ENCODE measurements at regions not wholly inside any gene's neighbourhood (a gene's known extent, or its start where the extent isn't known, plus 50 kb on each side); places are given as distances from the start of the nearest gene placed in this dataset.

DNA sequence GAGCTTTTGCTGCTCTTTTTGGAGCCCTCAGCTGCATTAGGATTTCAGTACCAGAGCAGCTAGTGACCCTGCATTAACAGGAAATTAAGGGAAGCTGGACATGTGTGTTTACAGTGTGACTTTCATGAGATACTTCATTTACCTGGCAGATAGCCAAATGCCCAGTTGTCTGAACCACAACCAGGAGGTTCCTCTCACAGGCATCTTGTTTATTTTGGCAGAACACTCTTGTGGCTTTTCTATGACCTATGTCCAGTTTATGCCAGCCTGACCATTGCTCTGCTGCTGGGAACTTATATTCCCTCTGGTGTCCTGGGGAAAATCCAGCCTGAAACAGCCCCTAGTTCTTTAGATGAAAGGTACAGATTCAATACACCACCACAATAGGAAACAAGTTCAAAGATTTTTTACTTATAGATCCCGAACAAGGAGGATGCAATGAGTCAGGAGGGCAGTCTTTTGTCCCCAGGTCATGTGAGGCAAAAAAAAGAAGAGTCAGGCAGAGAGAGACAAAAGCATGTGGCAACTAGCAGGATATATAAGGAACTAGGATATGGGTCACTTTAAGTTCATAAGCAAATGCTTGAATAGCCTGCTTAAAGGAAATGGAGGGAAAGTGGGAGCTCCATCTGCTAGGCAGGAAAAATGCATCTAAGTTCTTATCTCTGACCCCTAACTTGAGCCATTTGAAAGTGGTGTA, 379.3 kb downstream of the INSC start:
- Mint-ChIP-seq H3K36me3 (no peaks in the 10 kb centered on the region), H3K27ac (no peak overlapping the region), H3K4me3 (no peak overlapping the region), H3K27me3 (ENCODE audit: low read depth) (peaks cover 11% of the 10 kb centered on the region), H3K4me1 (peaks cover 10% of the 10 kb centered on the region), H3K9me3 (no peaks in the 10 kb centered on the region)
- TF ChIP-seq, protein P1, sequence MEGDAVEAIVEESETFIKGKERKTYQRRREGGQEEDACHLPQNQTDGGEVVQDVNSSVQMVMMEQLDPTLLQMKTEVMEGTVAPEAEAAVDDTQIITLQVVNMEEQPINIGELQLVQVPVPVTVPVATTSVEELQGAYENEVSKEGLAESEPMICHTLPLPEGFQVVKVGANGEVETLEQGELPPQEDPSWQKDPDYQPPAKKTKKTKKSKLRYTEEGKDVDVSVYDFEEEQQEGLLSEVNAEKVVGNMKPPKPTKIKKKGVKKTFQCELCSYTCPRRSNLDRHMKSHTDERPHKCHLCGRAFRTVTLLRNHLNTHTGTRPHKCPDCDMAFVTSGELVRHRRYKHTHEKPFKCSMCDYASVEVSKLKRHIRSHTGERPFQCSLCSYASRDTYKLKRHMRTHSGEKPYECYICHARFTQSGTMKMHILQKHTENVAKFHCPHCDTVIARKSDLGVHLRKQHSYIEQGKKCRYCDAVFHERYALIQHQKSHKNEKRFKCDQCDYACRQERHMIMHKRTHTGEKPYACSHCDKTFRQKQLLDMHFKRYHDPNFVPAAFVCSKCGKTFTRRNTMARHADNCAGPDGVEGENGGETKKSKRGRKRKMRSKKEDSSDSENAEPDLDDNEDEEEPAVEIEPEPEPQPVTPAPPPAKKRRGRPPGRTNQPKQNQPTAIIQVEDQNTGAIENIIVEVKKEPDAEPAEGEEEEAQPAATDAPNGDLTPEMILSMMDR (IDR thresholded peaks at IDR 0.05; ENCODE audit: unreplicated experiment), result no peak
- no peak for DNase-seq (ENCODE audit: low spot score in 2 of 2, unreplicated experiment in 2 of 2)

DNA sequence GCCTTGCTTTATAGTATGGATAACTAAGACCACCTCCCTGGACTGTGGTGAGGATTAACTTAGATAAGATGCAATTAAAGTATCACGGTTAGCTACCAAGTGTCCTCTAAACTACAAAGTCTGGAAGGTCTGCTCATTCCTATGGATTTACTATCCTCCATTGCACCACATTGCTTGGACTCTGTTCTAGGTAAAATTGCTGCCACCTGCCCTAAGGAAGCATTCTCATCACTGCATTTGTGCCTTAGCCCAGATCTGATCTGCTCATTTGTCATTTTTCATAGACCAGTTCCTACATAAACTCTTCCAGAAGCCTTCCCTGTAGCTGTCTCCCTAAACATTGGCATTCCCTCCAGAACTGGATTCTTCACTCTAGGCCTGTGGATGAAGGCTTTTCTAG, 380.0 kb downstream of the INSC start:
- Mint-ChIP-seq H3K4me1 (peaks cover 10% of the 10 kb centered on the region), H3K27me3 (ENCODE audit: low read depth) (peaks cover 6% of the 10 kb centered on the region), H3K9me3 (no peaks in the 10 kb centered on the region), H3K36me3 (no peaks in the 10 kb centered on the region), H3K27ac (no peak overlapping the region), H3K4me3 (no peak overlapping the region)
- TF ChIP-seq, protein P1 (IDR thresholded peaks at IDR 0.05; ENCODE audit: unreplicated experiment), result no peak
- DNase-seq (ENCODE audit: low spot score in 2 of 2, unreplicated experiment in 2 of 2), result no peak

DNA sequence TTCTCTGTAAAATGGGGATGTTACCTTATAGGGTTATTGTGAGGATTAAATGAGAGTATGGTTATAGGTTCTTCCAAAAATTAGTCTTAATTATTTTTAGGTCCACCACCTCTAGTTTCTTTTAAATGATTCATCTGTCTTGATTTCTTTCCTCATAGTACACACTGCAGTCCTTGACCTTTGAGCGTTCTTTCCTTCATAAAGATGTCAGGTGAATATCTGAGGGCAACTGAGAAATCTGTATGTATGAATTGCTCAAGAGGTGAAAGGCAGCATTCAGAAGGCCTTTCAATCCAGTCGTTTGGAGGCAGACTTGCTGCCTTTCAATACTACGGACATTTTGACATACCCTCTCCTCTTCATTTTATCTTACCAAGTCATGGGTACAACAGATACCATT, 380.7 kb downstream of the INSC start:
- Mint-ChIP-seq H3K27me3 (ENCODE audit: low read depth) (peaks cover 5% of the 10 kb centered on the region), H3K4me1 (peaks cover 10% of the 10 kb centered on the region), H3K27ac (no peak overlapping the region), H3K9me3 (no peaks in the 10 kb centered on the region), H3K36me3 (no peaks in the 10 kb centered on the region), H3K4me3 (no peak overlapping the region)
- TF ChIP-seq, protein P1 (IDR thresholded peaks at IDR 0.05; ENCODE audit: unreplicated experiment), result no peak
- no peak for DNase-seq (ENCODE audit: low spot score in 2 of 2, unreplicated experiment in 2 of 2)

DNA sequence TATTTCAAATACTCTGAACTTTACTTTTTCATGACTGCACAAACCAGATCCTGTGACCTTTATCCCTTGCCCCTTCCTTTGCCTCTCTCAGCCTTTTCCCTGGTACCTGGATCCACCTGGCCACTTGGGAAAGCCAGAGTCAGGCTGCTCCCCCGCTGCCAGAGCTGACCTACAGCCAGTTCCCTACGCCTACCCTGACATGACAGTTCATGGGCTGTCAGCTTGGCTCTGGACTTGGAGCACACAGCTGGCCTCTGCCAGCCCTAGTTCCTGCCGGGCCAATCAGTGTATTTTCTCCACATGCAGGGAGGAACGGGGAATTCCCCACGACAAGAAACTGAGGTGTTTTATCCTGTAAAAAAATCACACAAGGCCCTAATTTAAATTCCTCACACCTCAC, 382.6 kb downstream of the INSC start:
- H3K9me3 Mint-ChIP-seq, result no peaks in the 10 kb centered on the region
- TF ChIP-seq, protein P1 (IDR thresholded peaks at IDR 0.05; ENCODE audit: unreplicated experiment), result no peak
- DNase-seq (ENCODE audit: low spot score in 2 of 2, unreplicated experiment in 2 of 2), result no peak
- H3K4me3 Mint-ChIP-seq, result no peak overlapping the region
- no peaks in the 10 kb centered on the region for H3K36me3 Mint-ChIP-seq
- no peak overlapping the region for H3K27ac Mint-ChIP-seq
- peaks cover 22% of the 10 kb centered on the region for H3K4me1 Mint-ChIP-seq
- no peaks in the 10 kb centered on the region for H3K27me3 Mint-ChIP-seq (ENCODE audit: low read depth)

DNA sequence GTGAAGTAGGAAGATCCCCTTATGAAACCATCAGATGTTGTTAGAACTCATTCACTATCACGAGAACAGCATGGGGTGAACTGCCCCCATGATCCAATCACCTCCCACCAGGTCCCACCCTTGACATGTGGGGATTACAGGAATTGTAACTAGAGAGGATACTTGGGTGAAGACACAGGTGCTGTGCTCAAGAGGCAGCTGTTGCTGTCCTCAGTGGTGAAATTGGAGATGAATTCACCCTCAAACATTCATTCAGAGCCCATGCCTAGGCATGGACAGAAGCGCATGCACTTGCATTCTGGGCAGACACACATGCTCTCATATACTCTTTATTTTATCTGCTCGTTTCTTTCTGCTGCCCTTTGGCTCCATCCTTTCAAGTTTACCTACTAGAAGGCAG, 385.0 kb downstream of the INSC start:
- DNase-seq (ENCODE audit: low spot score in 2 of 2, unreplicated experiment in 2 of 2), result no peak
- H3K4me1 Mint-ChIP-seq, result peaks cover 26% of the 10 kb centered on the region
- no peak overlapping the region for H3K27ac Mint-ChIP-seq
- H3K4me3 Mint-ChIP-seq, result no peak overlapping the region
- TF ChIP-seq, protein P1 (IDR thresholded peaks at IDR 0.05; ENCODE audit: unreplicated experiment), result no peak
- no peaks in the 10 kb centered on the region for H3K27me3 Mint-ChIP-seq (ENCODE audit: low read depth)
- H3K36me3 Mint-ChIP-seq, result no peaks in the 10 kb centered on the region
- H3K9me3 Mint-ChIP-seq, result no peaks in the 10 kb centered on the region

DNA sequence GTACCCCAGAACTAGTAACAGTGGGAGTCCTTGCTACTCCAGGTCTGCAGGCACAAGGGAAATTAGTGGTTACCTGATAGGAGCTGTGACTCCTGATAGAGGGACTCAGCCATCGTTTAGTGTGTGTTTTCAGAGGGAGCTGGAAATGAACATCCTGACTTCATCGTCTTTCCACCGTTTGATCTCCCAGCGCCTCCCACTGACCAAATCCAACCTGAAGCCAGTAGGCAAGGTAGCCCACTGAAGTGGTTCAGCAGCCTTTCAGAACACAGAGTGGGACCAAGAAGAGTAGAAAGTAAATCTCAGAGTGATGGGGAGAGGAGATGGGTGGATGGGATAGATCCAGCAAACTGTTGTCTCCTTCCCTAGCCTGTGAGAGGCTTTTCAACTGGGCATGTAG, 385.9 kb downstream of the INSC start:
- H3K4me1 Mint-ChIP-seq, result peaks cover 26% of the 10 kb centered on the region
- TF ChIP-seq, protein P1 (IDR thresholded peaks at IDR 0.05; ENCODE audit: unreplicated experiment), result no peak
- H3K36me3 Mint-ChIP-seq, result no peaks in the 10 kb centered on the region
- no peak overlapping the region for H3K4me3 Mint-ChIP-seq
- H3K27me3 Mint-ChIP-seq (ENCODE audit: low read depth), result no peaks in the 10 kb centered on the region
- H3K9me3 Mint-ChIP-seq, result no peaks in the 10 kb centered on the region
- H3K27ac Mint-ChIP-seq, result no peak overlapping the region
- no peak for DNase-seq (ENCODE audit: low spot score in 2 of 2, unreplicated experiment in 2 of 2)
